ENCODE measurements at regions not wholly inside any gene's neighbourhood (a gene's known extent, or its start where the extent isn't known, plus 50 kb on each side); places are given as distances from the start of the nearest gene placed in this dataset.

GRCh38 chr5:8208307-8208706 lies 339.4 kb downstream of the MTRR start:
- no peaks in the 10 kb centered on the region for H3K36me3 ChIP-seq (ENCODE audit: control insufficient read depth in 2 of 2, extremely low read depth in 1 of 2, insufficient read depth in 2 of 2, low read length in 2 of 2)
- no peaks in the 10 kb centered on the region for H3K27me3 ChIP-seq (ENCODE audit: control insufficient read depth, extremely low read depth, insufficient read depth, low read length)
- DNase-seq (ENCODE audit: low read depth, low spot score) (no peak), FAIRE-seq (no peak)
- no peaks in the 10 kb centered on the region for H4K20me1 ChIP-seq (ENCODE audit: control insufficient read depth, extremely low read depth, insufficient read depth, low read length)
- no peak overlapping the region for H3K27ac ChIP-seq (ENCODE audit: control insufficient read depth, insufficient read depth, low read length)
- no peak overlapping the region for H2AFZ ChIP-seq (ENCODE audit: control insufficient read depth, low read length)
- no peaks in the 10 kb centered on the region for H3K4me1 ChIP-seq (ENCODE audit: control insufficient read depth, extremely low read depth, insufficient read depth, low read length)
- no peak for TF ChIP-seq CTCF (optimal IDR thresholded peaks at IDR 0.05 in 1 of 3, IDR thresholded peaks at IDR 0.05 in 1 of 3, conservative IDR thresholded peaks at IDR 0.05 in 1 of 3; ENCODE audit: extremely low read depth in 1 of 3, insufficient read depth in 2 of 3, low read length in 3 of 3)
- TF ChIP-seq EZH2 (IDR thresholded peaks at IDR 0.05; ENCODE audit: low read length), result no peak
- no peak overlapping the region for H3K4me3 ChIP-seq (ENCODE audit: control insufficient read depth in 2 of 3, extremely low read depth in 1 of 3, insufficient read depth in 2 of 3, low read depth in 1 of 3, low read length in 3 of 3)
- dilution Hi-C loops (cut with MboI; ENCODE audit: extremely low pct_ligation_motif_present, low sequenced_read_pairs), result no loop called here
- H3K9ac ChIP-seq (ENCODE audit: control insufficient read depth, extremely low read depth, insufficient read depth, low read length), result no peak overlapping the region
- no peaks in the 10 kb centered on the region for H3K9me1 ChIP-seq (ENCODE audit: control insufficient read depth, extremely low read depth, insufficient read depth, low read length)
- H3K79me2 ChIP-seq (ENCODE audit: control insufficient read depth, insufficient read depth, low read length), result no peaks in the 10 kb centered on the region
- peaks cover 4% of the 10 kb centered on the region for H3K9me3 ChIP-seq (ENCODE audit: control insufficient read depth, low read depth, low read length)
- no peak overlapping the region for H3K4me2 ChIP-seq (ENCODE audit: control insufficient read depth, extremely low read depth, insufficient read depth, low read depth, low read length)

GRCh38 chr5:8209500-8209899 lies 340.6 kb downstream of the MTRR start:
- Histone ChIP-seq H3K27me3 (ENCODE audit: control insufficient read depth, extremely low read depth, insufficient read depth, low read length) (no peaks in the 10 kb centered on the region), H3K4me3 (ENCODE audit: control insufficient read depth in 2 of 3, extremely low read depth in 1 of 3, insufficient read depth in 2 of 3, low read depth in 1 of 3, low read length in 3 of 3) (no peak overlapping the region), H3K4me2 (ENCODE audit: control insufficient read depth, extremely low read depth, insufficient read depth, low read depth, low read length) (no peak overlapping the region), H3K27ac (ENCODE audit: control insufficient read depth, insufficient read depth, low read length) (no peak overlapping the region), H3K36me3 (ENCODE audit: control insufficient read depth in 2 of 2, extremely low read depth in 1 of 2, insufficient read depth in 2 of 2, low read length in 2 of 2) (no peaks in the 10 kb centered on the region), H3K4me1 (ENCODE audit: control insufficient read depth, extremely low read depth, insufficient read depth, low read length) (no peaks in the 10 kb centered on the region), H3K9me1 (ENCODE audit: control insufficient read depth, extremely low read depth, insufficient read depth, low read length) (no peaks in the 10 kb centered on the region), H3K9ac (ENCODE audit: control insufficient read depth, extremely low read depth, insufficient read depth, low read length) (no peak overlapping the region), H4K20me1 (ENCODE audit: control insufficient read depth, extremely low read depth, insufficient read depth, low read length) (no peaks in the 10 kb centered on the region), H2AFZ (ENCODE audit: control insufficient read depth, low read length) (no peak overlapping the region), H3K79me2 (ENCODE audit: control insufficient read depth, insufficient read depth, low read length) (no peaks in the 10 kb centered on the region), H3K9me3 (ENCODE audit: control insufficient read depth, low read depth, low read length) (peaks cover 4% of the 10 kb centered on the region)
- DNase-seq (ENCODE audit: low read depth, low spot score) (no peak), FAIRE-seq (no peak)
- dilution Hi-C loops (cut with MboI; ENCODE audit: extremely low pct_ligation_motif_present, low sequenced_read_pairs), result no loop called here
- TF ChIP-seq EZH2 (IDR thresholded peaks at IDR 0.05; ENCODE audit: low read length), result no peak
- no peak for TF ChIP-seq CTCF (optimal IDR thresholded peaks at IDR 0.05 in 1 of 3, IDR thresholded peaks at IDR 0.05 in 1 of 3, conservative IDR thresholded peaks at IDR 0.05 in 1 of 3; ENCODE audit: extremely low read depth in 1 of 3, insufficient read depth in 2 of 3, low read length in 3 of 3)

All from keratinocyte (primary cell).